ENCODE measurements at regions not wholly inside any gene's neighbourhood (a gene's known extent, or its start where the extent isn't known, plus 50 kb on each side); places are given as distances from the start of the nearest gene placed in this dataset.

DNA sequence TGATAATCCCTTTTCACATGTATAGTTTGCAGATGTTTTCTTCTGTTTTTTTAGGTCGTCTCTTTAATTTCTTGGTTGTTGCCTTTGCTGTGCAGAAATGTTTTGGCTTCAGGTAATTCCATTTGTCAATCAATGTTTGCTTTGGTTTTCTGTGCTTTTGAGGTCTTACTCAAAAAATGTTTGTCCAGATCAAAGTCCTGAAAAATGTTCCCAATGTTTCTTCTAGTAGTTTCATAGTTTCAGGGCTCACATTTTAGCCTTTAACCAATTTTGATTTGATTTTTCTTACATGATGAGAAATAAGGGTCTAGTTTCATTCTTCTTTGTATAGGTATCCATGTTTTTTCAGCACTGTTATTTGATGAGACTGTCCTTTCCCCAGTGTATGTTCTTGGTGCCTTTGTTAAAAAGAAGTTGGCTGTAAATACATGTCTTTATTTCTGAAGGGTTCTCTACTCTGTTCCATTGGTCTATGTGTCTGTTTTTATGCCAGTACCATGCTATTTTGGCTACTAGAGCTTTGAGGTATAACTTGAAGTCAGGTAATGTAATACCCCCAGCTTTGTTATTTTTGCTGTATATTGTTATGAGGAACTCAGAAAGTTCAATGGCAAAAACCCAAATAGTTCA, 578.7 kb upstream of the SEL1L start:
- DNase-seq (ENCODE audit: low read depth in 4 of 4, low spot score in 3 of 4), result no peak

- no peak for DNase-seq (ENCODE audit: low read depth in 4 of 4, low spot score in 3 of 4)
Observed at GRCh38 chr14:82113007-82113406, 579.4 kb upstream of the SEL1L start.

DNA sequence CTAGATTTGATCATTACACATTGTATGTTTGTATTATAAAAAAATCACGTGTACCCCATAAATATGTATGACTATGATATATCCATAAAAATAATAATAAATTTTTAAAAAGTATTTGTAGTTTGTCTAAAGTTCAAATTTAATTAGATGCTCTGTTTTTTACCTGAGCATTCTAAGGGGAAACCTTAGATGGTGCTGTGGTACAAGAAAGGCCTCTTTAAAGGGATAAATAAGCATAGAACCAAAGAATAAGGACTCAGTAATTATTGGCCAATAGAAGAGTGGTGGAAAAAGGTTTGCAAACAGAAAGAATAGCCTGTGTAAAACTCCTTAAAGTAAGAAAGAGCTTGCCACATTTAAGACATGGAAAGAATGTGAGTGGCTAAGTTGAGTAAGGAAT, 580.1 kb upstream of the SEL1L start:
- no peak for DNase-seq (ENCODE audit: low read depth in 4 of 4, low spot score in 3 of 4)

GRCh38 chr14:82116721-82117120, 583.1 kb upstream of the SEL1L start:
- DNase-seq (ENCODE audit: low read depth in 4 of 4, low spot score in 3 of 4), result no peak

DNA sequence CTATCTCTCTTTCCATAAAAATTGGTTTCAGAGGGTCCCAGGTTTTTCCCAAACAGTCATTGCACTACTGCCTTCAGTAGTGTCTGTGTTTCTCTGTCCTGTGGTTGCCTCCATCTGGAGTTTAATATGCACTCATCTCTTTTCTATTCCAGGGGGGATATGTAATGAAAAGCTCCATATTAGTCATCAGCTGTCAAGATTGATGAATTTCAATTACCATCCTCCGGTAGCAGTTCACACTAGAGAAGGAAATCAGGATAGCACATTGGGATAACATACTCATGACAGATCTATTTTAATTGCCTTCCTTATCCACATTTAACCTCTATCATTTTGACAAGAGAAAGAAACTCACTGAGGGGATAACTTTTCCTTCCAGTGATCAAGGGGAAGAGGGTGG, 589.0 kb upstream of the SEL1L start:
- DNase-seq (ENCODE audit: low read depth in 4 of 4, low spot score in 3 of 4), result no peak

DNA sequence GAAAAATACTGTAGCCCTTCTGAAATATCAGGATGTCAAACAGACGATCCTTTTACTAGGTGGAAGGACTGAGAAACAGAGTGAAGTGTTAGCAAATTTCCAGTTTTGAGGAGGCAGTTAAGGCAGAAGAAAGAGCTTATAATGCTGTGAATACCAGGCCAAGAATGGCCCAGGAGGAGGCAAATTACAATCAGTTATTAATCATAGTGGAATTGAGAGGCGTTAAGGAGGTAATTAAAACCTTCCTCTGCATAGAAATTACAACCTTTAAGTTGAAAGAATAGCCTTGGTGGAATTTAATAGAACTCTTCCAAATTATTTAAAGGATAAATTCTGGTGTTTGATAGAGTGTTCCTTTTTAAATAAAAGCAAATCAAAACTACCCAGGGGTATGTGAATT, 590.9 kb upstream of the SEL1L start:
- no peak for DNase-seq (ENCODE audit: low read depth in 4 of 4, low spot score in 3 of 4)

DNA sequence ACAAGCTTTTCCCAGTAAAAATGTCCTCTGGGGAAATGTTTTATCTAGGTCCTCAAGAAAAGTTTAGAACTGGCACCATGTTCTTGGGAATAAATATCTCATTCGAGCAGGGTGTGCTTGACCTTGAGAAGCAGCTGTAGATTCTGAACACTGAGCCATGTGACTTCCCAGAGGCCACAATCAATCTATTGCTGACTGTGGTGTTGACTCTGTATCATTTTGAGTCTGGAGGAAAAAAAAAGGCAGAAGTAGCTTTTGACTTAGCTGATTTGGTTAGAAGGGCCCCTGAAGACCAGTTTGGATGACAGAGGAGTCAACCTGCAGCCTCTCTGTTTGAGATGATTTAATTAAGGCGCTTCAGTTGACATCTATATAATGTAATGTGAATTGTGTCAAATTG, 592.4 kb upstream of the SEL1L start:
- no peak for DNase-seq (ENCODE audit: low read depth in 4 of 4, low spot score in 3 of 4)

- no peak for DNase-seq (ENCODE audit: low read depth in 4 of 4, low spot score in 3 of 4)
Observed at GRCh38 chr14:82134411-82134810, 600.8 kb upstream of the SEL1L start.

DNA sequence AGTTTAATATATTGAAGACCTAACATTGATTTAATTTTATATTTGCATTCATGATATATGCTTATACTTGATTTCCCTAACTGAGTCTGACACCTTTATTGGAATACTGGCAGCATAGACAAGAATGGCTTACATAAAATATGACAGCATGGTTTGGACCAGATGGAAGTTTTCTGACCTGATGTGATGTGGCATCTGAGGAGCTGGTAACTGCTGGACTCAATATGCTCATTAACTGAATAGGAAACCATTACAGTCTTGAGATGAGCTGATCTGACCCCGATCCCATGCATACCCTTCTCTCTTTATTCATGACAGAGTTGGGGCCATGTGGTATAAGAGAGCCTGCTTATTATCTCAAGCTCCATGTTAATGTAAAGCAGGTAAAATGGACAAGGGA, 604.8 kb upstream of the SEL1L start:
- no peak for DNase-seq (ENCODE audit: low read depth in 4 of 4, low spot score in 3 of 4)

DNA sequence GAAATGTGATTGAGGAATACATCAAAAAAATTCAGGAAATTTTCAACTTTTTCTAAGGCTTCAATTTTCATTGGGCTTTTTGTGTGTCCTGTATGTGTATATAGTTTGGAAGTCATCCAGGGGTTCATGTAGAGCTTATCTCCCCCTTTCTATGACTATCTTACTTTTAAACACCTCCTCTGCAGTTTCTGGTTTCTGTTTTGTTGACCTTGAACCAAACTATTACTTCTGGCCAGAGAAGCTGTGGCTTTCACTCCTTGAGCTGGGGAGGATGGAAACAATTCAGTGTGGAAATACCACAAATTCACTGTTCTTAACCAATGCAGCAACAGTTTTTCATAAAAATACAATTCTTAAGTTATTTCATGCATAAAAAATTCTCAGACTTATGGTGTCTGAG, 613.2 kb upstream of the SEL1L start:
- DNase-seq (ENCODE audit: low read depth in 4 of 4, low spot score in 3 of 4), result no peak

GRCh38 chr14:82153689-82154088, 620.0 kb upstream of the SEL1L start:
- DNase-seq (ENCODE audit: low read depth in 4 of 4, low spot score in 3 of 4), result no peak

DNA sequence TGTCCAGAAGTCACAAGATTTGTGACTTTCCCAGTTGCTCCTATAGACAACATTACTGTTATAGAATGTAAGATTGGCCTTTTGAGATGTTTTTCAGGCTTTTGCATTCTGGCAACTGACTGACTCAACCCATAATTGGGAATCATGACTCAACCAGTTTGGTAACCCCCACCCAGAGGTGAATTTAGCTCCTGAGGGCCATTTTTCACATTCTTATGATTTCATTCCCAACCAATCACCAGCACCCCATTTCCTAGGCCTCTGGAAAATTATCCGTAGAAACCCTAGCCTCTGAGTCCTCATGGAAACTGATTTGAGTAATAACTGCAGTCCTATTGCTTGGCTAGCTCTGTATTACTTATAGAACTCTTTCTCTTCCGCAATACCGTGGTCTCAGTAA, 626.0 kb upstream of the SEL1L start:
- DNase-seq (ENCODE audit: low read depth in 4 of 4, low spot score in 3 of 4), result no peak

DNA sequence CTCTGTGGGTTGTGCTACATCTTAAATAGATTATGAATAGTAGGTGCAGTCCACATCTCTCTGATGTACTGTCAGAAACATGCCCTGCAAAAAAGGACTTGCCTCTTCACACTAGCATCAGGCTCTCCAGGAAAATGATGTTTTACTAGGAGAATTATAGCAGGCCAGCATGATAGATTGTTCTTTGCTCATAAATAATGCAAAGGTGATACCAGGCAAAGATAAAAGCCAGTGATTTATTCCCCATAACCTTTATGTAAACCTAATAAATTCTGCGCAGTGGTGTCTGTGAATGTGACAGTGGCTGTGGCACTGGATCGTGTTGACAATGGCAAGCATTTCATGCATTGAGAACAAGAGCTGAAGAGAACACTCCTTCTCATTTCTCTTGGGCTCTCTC, 646.5 kb upstream of the SEL1L start:
- DNase-seq (ENCODE audit: low read depth in 4 of 4, low spot score in 3 of 4), result no peak

DNA sequence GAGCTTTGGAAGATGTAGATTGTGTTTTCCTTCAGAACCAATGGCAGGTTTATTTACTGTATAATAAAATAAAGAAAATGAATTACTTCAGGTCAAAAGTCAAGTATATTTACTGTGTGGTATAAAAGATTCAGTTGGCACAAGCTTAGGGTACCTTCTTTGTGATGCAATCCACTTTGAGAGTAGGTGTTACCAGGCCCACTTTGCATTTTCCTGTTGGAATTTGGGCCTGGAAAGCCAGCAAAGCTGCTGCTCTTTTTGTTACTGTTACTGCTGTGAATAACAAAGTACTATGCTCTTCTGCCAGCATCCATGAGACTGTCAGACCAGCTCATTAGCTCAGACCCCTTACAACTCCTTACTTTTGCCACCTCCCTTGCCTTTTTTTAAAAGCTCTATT, 649.0 kb upstream of the SEL1L start:
- no peak for DNase-seq (ENCODE audit: low read depth in 4 of 4, low spot score in 3 of 4)

DNA sequence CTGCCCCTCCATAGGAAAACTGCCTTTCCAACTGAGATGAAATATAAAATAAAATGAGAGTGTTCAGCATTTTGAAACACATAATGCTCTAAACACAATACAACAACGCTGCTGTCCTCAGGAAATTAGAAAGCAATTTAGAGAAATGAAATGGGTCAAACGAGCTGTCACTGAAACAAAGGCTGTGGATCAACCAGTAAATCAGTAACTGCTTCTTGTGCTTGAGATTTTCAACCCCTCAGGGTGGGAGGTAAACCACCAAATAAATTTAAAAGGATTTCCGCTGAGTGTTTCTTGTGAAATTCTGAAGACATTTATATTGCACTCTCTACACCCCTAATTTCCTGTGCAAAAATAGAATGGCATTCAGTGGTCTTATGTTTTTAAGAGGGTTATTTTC, 657.1 kb upstream of the SEL1L start:
- peak in 3 of 4 donors; percentile 8 to 17 (median 12) for DNase-seq (ENCODE audit: low read depth in 4 of 4, low spot score in 3 of 4)

DNA sequence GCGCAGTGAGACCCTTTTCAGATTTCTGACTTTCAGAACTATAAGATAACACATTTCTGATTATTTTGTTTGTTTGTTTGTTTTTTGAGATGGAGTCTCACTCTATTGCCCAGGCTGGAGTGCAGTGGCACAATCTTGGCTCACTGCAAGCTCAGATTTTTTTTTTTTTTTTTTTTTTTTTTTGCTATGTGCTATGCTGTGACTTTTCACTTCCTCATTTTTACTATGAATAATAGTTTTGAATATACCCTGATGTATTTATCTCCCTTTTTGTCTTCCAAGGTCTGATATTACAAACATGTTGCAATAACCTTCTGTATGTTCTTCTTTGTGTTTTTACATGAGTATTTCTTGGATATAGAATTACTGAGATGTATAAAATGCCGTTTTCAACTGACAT, 658.7 kb upstream of the SEL1L start:
- no peak for DNase-seq (ENCODE audit: low read depth in 4 of 4, low spot score in 3 of 4)

GRCh38 chr14:82223276-82223675, 689.6 kb upstream of the SEL1L start:
- DNase-seq (ENCODE audit: low read depth in 4 of 4, low spot score in 3 of 4), result no peak

- no peak for DNase-seq (ENCODE audit: low read depth in 4 of 4, low spot score in 3 of 4)
Observed at GRCh38 chr14:82224610-82225009, 691.0 kb upstream of the SEL1L start.

GRCh38 chr14:82230748-82231147, 697.1 kb upstream of the SEL1L start:
- no peak for DNase-seq (ENCODE audit: low read depth in 4 of 4, low spot score in 3 of 4)

GRCh38 chr14:82238649-82239048, 705.0 kb upstream of the SEL1L start:
- DNase-seq (ENCODE audit: low read depth in 4 of 4, low spot score in 3 of 4), result peak in 2 of 4 donors; percentile 5 to 24

- DNase-seq (ENCODE audit: low read depth in 4 of 4, low spot score in 3 of 4), result no peak
Observed at GRCh38 chr14:82239223-82239622, 705.6 kb upstream of the SEL1L start.

DNA sequence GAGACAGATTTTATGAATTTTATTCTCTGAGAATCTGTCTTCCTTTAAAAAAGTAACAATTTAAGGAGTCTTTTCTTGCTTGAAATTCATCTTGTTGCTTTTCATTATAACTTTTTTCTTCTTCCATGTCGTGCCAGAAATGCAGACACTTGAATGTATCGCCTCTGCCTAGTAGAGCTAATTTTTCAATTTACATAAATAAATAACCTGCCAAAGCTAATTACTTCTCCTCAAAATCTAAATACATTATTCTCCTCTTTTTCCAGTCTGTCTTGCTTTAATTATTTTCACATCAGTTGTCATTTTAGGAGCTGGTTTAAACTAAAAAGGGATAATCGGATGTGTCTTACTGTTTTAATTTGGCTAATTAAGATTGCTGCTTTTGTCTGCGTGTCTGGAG, 711.1 kb upstream of the SEL1L start:
- DNase-seq (ENCODE audit: low read depth in 4 of 4, low spot score in 3 of 4), result no peak

DNA sequence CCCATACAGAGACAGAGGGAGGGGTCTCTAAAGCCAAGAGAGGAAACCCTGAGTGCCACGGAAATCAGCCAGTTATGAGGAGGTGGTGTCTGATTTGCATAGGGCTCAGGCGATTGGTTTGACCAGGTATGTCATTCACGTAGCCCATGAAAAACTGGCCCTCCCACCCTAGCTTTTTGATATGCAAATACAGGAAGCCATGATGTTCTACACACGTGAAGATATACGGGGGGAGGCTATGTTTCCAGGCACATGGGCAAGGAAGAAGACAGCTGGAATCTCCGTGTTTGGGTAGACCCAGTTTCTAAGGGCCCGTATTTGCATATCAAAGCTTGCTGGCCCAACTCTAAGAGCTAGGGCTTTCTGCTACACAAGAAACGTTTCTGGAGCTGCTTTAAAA, 717.8 kb upstream of the SEL1L start:
- DNase-seq (ENCODE audit: low read depth in 4 of 4, low spot score in 3 of 4), result no peak
